Transverse colon (tissue), 4 donors: ENCODE measurements at regions not wholly inside any gene's neighbourhood (a gene's known extent, or its start where the extent isn't known, plus 50 kb on each side); places are given as distances from the start of the nearest gene placed in this dataset.

Experiments used
- CTCF ChIP-seq, 5 experiments: fragments of 200-600 bp in 3 of 5; fragments of 450-650 bp in 2 of 5; sonication (generic) in 3 of 5; IDR thresholded peaks; 1 replicate in 2 of 5; 2 replicates in 3 of 5; pipeline ENCODE4 v1.5.1; 2016 to 2017; ENCODE audit warnings: antibody characterized with exemption in 5 of 5, inconsistent platforms in 3 of 5, mild to moderate bottlenecking in 2 of 5, moderate library complexity in 1 of 5
- POLR2A ChIP-seq: fragments of 450-650 bp; IDR thresholded peaks from one replicate; pipeline ENCODE4 v1.6.1; 2016; ENCODE audit warnings: antibody characterized with exemption, mild to moderate bottlenecking, moderate library complexity
- POLR2AphosphoS5 ChIP-seq, 3 donors: sonication (generic); formaldehyde crosslinking; IDR thresholded peaks; one replicate each; pipeline ENCODE4 v1.6.1; 2016; ENCODE audit warnings: antibody characterized with exemption in 3 of 3

- no peak for TF ChIP-seq CTCF (IDR thresholded peaks at IDR 0.05)
- no peak for TF ChIP-seq POLR2A
- no peak for TF ChIP-seq POLR2AphosphoS5 (IDR thresholded peaks at IDR 0.05)
These were observed 269.7 kb upstream of the THRB start for GRCh38 chr3:24764236-24764915.
